K562 (cell line): ENCODE measurements at regions not wholly inside any gene's neighbourhood (a gene's known extent, or its start where the extent isn't known, plus 50 kb on each side); places are given as distances from the start of the nearest gene placed in this dataset.

Experiments used
- ATAC-seq: fragments of 200-7000 bp; cut with Tn5 transposase; 3 replicates; pipeline ENCODE4 v1.9.1; 2020; ENCODE audit warnings: moderate library complexity
- BruUV-seq: library from RNA; stranded (reverse); fragments of 400-500 nt; replicated peaks from 2 replicates; lab custom pipeline; 2021; lab: Mats Ljungman, UMichigan
- CTCF ChIA-PET: fragments of 300-600 bp; formaldehyde crosslinking; extraction: SDS; loops from one replicate; lab custom pipeline; 2021; ENCODE audit warnings: low intra/inter-chr PET ratio; lab: Yijun Ruan, JAX
- POLR2A ChIA-PET: fragments of 300-600, 350-650 bp; sonication (Branson Sonifier 250); formaldehyde crosslinking; extraction: SDS; loops from one replicate; lab custom pipeline; 2021; ENCODE audit warnings: antibody characterized with exemption, inconsistent platforms; lab: Yijun Ruan, JAX
- DNase-seq, 4 experiments: peaks; one replicate each; pipeline versions ENCODE4 v3.0.0 to v3.0.0-alpha.2; 2011 to 2018; ENCODE audit warnings: low spot score in 3 of 4, mixed read lengths in 3 of 4; ENCODE audit errors: extremely low read depth in 1 of 4
- FAIRE-seq: peaks from 2 replicates; lab custom pipeline; 2011; peaks lifted over from hg19 to GRCh38; lab: Jason Lieb, UNC
- H2AFZ ChIP-seq: 2 replicates; pipeline ENCODE4 v1.6.0; 2011; ENCODE audit warnings: low read depth, low read length, control low read depth, inconsistent platforms
- H3K27ac ChIP-seq: fragments of 200-600 bp; 3 replicates; pipeline ENCODE4 v1.8.0; 2011; ENCODE audit warnings: low read depth, mild to moderate bottlenecking, control low read depth, inconsistent platforms, low read length, moderate library complexity, mixed read lengths; ENCODE audit errors: extremely low read depth
- H3K27me3 ChIP-seq, 2 experiments: fragments of 300-600 bp in 1 of 2; 2 replicates in 1 of 2; 3 replicates in 1 of 2; pipeline versions ENCODE4 v1.6.0 to v1.8.0; 2011; ENCODE audit warnings: inconsistent platforms in 2 of 2, low read length in 2 of 2, mild to moderate bottlenecking in 1 of 2, mixed read lengths in 1 of 2, moderate library complexity in 1 of 2; ENCODE audit not compliant: control insufficient read depth in 2 of 2, insufficient read depth in 2 of 2
- H3K36me3 ChIP-seq: fragments of 300-600 bp; 3 replicates; pipeline ENCODE4 v1.8.0; 2011; ENCODE audit warnings: mild to moderate bottlenecking, low read length, inconsistent platforms; ENCODE audit not compliant: control insufficient read depth, insufficient read depth
- H3K4me1 ChIP-seq, 2 experiments: fragments of 200-600 bp in 1 of 2; replicated peaks in 1 of 2; 2 replicates in 1 of 2; 3 replicates in 1 of 2; pipeline versions ENCODE4 v1.5.1 to v1.8.0; 2011; ENCODE audit warnings: inconsistent platforms in 2 of 2, low read length in 2 of 2, mild to moderate bottlenecking in 1 of 2, mixed read lengths in 1 of 2, moderate library complexity in 1 of 2; ENCODE audit not compliant: control insufficient read depth in 2 of 2, insufficient read depth in 2 of 2
- H3K4me2 ChIP-seq: 2 replicates; pipeline ENCODE4 v1.6.1; 2011; ENCODE audit warnings: low read length, control low read depth, inconsistent platforms, mixed read lengths; ENCODE audit not compliant: insufficient read depth
- H3K4me3 ChIP-seq: fragments of 200-600 bp; sonication (generic), shearing (Covaris generic); 2 replicates; pipeline ENCODE4 v1.5.1; 2016; ENCODE audit warnings: control low read depth, inconsistent platforms
- H3K79me2 ChIP-seq: fragments of 200-600 bp; 3 replicates; pipeline ENCODE4 v1.8.0; 2011; ENCODE audit warnings: low read length, inconsistent platforms; ENCODE audit not compliant: control insufficient read depth, insufficient read depth
- H3K9ac ChIP-seq, 2 experiments: 2 replicates each; pipeline versions ENCODE4 v1.6.0 to v1.6.1; 2011; ENCODE audit warnings: low read depth in 2 of 2, low read length in 2 of 2, control low read depth in 1 of 2, inconsistent platforms in 1 of 2, mild to moderate bottlenecking in 1 of 2, mixed read lengths in 1 of 2; ENCODE audit not compliant: insufficient read depth in 1 of 2
- H3K9me1 ChIP-seq: one replicate; pipeline ENCODE4 v1.6.0; 2011; ENCODE audit warnings: inconsistent platforms, mild to moderate bottlenecking, low read length, moderate library complexity; ENCODE audit not compliant: control insufficient read depth, insufficient read depth
- H3K9me3 ChIP-seq: replicated peaks from 2 replicates; pipeline ENCODE4 v1.5.1; 2011; ENCODE audit warnings: low read depth, low read length, inconsistent platforms; ENCODE audit not compliant: control insufficient read depth, insufficient read depth
- H4K20me1 ChIP-seq: replicated peaks from 2 replicates; pipeline ENCODE4 v1.6.1; 2011; ENCODE audit warnings: low read length, inconsistent platforms, mixed read lengths; ENCODE audit not compliant: control insufficient read depth, insufficient read depth
- HSF4 ChIP-seq: fragments of 250-450 bp; sonication (Bioruptor Pico); IDR thresholded peaks from 2 replicates; pipeline ENCODE4 v2.1.2; 2022; ENCODE audit warnings: mild to moderate bottlenecking, moderate library complexity, borderline replicate concordance
- LCOR ChIP-seq: sonication (generic); formaldehyde crosslinking; IDR thresholded peaks from 2 replicates; pipeline ENCODE4 v1.8.0; 2022; ENCODE audit warnings: mild to moderate bottlenecking, missing genetic modification reagents
- MEF2A ChIP-seq: IDR thresholded peaks from 2 replicates; pipeline ENCODE4 v1.6.1; 2011; ENCODE audit warnings: low read depth, mild to moderate bottlenecking, low read length, moderate library complexity; ENCODE audit not compliant: control insufficient read depth
- MLX ChIP-seq, 2 experiments: fragments of 450-650 bp in 1 of 2; sonication (generic) in 1 of 2; formaldehyde crosslinking; conservative IDR thresholded peaks; 2 replicates each; pipeline versions ENCODE4 v1.4.0 to v1.8.1; 2020 to 2022; ENCODE audit warnings: mild to moderate bottlenecking in 1 of 2, missing genetic modification reagents in 1 of 2
- NR4A1 ChIP-seq, 2 experiments: fragments of 250-450 bp in 1 of 2; fragments of 450-650 bp in 1 of 2; sonication (Bioruptor Pico) in 1 of 2; IDR thresholded peaks; 2 replicates each; pipeline versions ENCODE4 v1.4.0 to v1.6.1; 2016 to 2020; ENCODE audit warnings: mild to moderate bottlenecking in 2 of 2, missing compliant biosample characterization in 1 of 2, missing genetic modification characterization in 1 of 2, moderate library complexity in 1 of 2
- OTX1 ChIP-seq: fragments of 450-650 bp; formaldehyde crosslinking; IDR thresholded peaks from 2 replicates; pipeline ENCODE4 v1.4.0; 2022; ENCODE audit warnings: mild to moderate bottlenecking
- TAL1 ChIP-seq: fragments of 450-650 bp; IDR thresholded peaks from 2 replicates; pipeline ENCODE4 v1.6.1; 2016; ENCODE audit warnings: mild to moderate bottlenecking
- ZNF212 ChIP-seq: fragments of 450-650 bp; formaldehyde crosslinking; IDR thresholded peaks from 2 replicates; pipeline ENCODE4 v1.4.0; 2020; ENCODE audit warnings: mild to moderate bottlenecking
- ZNF354B ChIP-seq: fragments of 250-450 bp; sonication (Bioruptor Pico); IDR thresholded peaks from 2 replicates; pipeline ENCODE4 v1.4.0; 2020
- ZNF584 ChIP-seq: fragments of 200-800 bp; sonication (Bioruptor generic); IDR thresholded peaks from 2 replicates; pipeline ENCODE4 v1.6.1; 2016; ENCODE audit warnings: low read depth, mild to moderate bottlenecking, missing genetic modification characterization, missing compliant biosample characterization
- in situ Hi-C: fragments of 300-500 bp; cut with MboI; formaldehyde crosslinking; loops from 4 replicates; pipeline ENCODE4 v1.15.0; 2018; ENCODE audit warnings: inconsistent platforms, mixed read lengths
- intact Hi-C: fragments of 100-400 bp; cut with micrococcal nuclease; formaldehyde crosslinking; loops from 2 replicates; pipeline ENCODE4 v1.14.2; 2022
- TF ChIP-seq, protein P1 (sequence below): fragments of 250-450 bp; sonication (Bioruptor Pico); IDR thresholded peaks from 2 replicates; pipeline ENCODE4 v1.5.1; 2021; ENCODE audit warnings: mild to moderate bottlenecking
- TF ChIP-seq, protein P2 (sequence below): sonication (generic); formaldehyde crosslinking; IDR thresholded peaks from 2 replicates; pipeline ENCODE4 v1.8.1; 2022; ENCODE audit warnings: missing genetic modification reagents
- TF ChIP-seq, protein P3 (sequence below): fragments of 250-450 bp; sonication (Bioruptor Pico); IDR thresholded peaks from 2 replicates; pipeline ENCODE4 v1.4.0; 2020; ENCODE audit warnings: mild to moderate bottlenecking
- TF ChIP-seq, protein P4 (sequence below), 2 experiments: fragments of 450-650 bp; IDR thresholded peaks; 2 replicates each; pipeline ENCODE4 v1.6.1; 2018; ENCODE audit warnings: mild to moderate bottlenecking in 2 of 2, low read depth in 1 of 2; ENCODE audit not compliant: partially characterized antibody in 2 of 2

GRCh38 chr12:105457026-105457425 lies 126.5 kb downstream of the C12orf75 start:
- Histone ChIP-seq H3K9me3 (no peaks in the 10 kb centered on the region), H4K20me1 (no peaks in the 10 kb centered on the region), H3K27me3 (no peaks in the 10 kb centered on the region; a peak in 1 of 5 replicates), H3K4me1 (no peaks in the 10 kb centered on the region), H3K9me1 (no peaks in the 10 kb centered on the region), H3K4me2 (no peak overlapping the region), H3K9ac (no peak overlapping the region), H2AFZ (no peak overlapping the region), H3K79me2 (no peaks in the 10 kb centered on the region), H3K4me3 (no peak overlapping the region), H3K36me3 (no peaks in the 10 kb centered on the region), H3K27ac (no peak overlapping the region)
- BruUV-seq, result no TSS peak
- TF ChIP-seq, protein P1, sequence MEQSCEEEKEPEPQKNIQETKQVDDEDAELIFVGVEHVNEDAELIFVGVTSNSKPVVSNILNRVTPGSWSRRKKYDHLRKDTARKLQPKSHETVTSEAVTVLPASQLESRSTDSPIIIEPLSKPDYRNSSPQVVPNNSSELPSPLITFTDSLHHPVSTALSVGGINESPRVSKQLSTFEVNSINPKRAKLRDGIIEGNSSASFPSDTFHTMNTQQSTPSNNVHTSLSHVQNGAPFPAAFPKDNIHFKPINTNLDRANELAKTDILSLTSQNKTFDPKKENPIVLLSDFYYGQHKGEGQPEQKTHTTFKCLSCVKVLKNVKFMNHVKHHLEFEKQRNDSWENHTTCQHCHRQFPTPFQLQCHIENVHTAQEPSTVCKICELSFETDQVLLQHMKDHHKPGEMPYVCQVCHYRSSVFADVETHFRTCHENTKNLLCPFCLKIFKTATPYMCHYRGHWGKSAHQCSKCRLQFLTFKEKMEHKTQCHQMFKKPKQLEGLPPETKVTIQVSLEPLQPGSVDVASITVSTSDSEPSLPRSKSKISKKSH (CRISPR knock-in tag), result no peak
- TF ChIP-seq OTX1 (CRISPR knock-in tag), result no peak
- TF ChIP-seq ZNF354B (CRISPR knock-in tag), result no peak
- no peak for TF ChIP-seq HSF4 (CRISPR knock-in tag)
- TF ChIP-seq, protein P2, sequence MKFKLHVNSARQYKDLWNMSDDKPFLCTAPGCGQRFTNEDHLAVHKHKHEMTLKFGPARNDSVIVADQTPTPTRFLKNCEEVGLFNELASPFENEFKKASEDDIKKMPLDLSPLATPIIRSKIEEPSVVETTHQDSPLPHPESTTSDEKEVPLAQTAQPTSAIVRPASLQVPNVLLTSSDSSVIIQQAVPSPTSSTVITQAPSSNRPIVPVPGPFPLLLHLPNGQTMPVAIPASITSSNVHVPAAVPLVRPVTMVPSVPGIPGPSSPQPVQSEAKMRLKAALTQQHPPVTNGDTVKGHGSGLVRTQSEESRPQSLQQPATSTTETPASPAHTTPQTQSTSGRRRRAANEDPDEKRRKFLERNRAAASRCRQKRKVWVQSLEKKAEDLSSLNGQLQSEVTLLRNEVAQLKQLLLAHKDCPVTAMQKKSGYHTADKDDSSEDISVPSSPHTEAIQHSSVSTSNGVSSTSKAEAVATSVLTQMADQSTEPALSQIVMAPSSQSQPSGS (CRISPR knock-in tag), result no peak
- TF ChIP-seq MEF2A, result no peak
- TF ChIP-seq NR4A1 (CRISPR knock-in tag; IDR thresholded peaks at IDR 0.05), result no peak
- no peak for TF ChIP-seq NR4A1 (tag; IDR thresholded peaks at IDR 0.05)
- no peak for TF ChIP-seq ZNF584 (CRISPR knock-in tag)
- TF ChIP-seq, protein P3, sequence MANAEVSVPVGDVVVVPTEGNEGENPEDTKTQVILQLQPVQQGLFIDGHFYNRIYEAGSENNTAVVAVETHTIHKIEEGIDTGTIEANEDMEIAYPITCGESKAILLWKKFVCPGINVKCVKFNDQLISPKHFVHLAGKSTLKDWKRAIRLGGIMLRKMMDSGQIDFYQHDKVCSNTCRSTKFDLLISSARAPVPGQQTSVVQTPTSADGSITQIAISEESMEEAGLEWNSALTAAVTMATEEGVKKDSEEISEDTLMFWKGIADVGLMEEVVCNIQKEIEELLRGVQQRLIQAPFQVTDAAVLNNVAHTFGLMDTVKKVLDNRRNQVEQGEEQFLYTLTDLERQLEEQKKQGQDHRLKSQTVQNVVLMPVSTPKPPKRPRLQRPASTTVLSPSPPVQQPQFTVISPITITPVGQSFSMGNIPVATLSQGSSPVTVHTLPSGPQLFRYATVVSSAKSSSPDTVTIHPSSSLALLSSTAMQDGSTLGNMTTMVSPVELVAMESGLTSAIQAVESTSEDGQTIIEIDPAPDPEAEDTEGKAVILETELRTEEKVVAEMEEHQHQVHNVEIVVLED (CRISPR knock-in tag), result no peak
- TF ChIP-seq MLX (CRISPR knock-in tag; conservative IDR thresholded peaks at IDR 0.05), result no peak
- TF ChIP-seq LCOR, result no peak
- TF ChIP-seq ZNF212, result no peak
- TF ChIP-seq, protein P4, sequence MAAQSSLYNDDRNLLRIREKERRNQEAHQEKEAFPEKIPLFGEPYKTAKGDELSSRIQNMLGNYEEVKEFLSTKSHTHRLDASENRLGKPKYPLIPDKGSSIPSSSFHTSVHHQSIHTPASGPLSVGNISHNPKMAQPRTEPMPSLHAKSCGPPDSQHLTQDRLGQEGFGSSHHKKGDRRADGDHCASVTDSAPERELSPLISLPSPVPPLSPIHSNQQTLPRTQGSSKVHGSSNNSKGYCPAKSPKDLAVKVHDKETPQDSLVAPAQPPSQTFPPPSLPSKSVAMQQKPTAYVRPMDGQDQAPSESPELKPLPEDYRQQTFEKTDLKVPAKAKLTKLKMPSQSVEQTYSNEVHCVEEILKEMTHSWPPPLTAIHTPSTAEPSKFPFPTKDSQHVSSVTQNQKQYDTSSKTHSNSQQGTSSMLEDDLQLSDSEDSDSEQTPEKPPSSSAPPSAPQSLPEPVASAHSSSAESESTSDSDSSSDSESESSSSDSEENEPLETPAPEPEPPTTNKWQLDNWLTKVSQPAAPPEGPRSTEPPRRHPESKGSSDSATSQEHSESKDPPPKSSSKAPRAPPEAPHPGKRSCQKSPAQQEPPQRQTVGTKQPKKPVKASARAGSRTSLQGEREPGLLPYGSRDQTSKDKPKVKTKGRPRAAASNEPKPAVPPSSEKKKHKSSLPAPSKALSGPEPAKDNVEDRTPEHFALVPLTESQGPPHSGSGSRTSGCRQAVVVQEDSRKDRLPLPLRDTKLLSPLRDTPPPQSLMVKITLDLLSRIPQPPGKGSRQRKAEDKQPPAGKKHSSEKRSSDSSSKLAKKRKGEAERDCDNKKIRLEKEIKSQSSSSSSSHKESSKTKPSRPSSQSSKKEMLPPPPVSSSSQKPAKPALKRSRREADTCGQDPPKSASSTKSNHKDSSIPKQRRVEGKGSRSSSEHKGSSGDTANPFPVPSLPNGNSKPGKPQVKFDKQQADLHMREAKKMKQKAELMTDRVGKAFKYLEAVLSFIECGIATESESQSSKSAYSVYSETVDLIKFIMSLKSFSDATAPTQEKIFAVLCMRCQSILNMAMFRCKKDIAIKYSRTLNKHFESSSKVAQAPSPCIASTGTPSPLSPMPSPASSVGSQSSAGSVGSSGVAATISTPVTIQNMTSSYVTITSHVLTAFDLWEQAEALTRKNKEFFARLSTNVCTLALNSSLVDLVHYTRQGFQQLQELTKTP (IDR thresholded peaks at IDR 0.05; ENCODE audit: low read depth in 1 of 2, partially characterized antibody in 2 of 2), result no peak
- no peak for TF ChIP-seq TAL1
- ChIA-PET POLR2A (interaction anchor here (0.8 kb wide), 1 partner anchor 92 kb away, joined by 3 read pairs; no protein-coding TSS in a partner anchor), CTCF (no interaction called here)
- FAIRE-seq (no peak), ATAC-seq (no peak), DNase-seq (no peak)
- in situ Hi-C loops, result no loop called here
- intact Hi-C loops, result no loop called here
